PC-3 (cell line): ENCODE measurements at regions not wholly inside any gene's neighbourhood (a gene's known extent, or its start where the extent isn't known, plus 50 kb on each side); places are given as distances from the start of the nearest gene placed in this dataset.

Experiments
- CTCF ChIP-seq: fragments of 300-600 bp; sonication (generic); conservative IDR thresholded peaks from 2 replicates; pipeline ENCODE4 v1.5.1; 2017; ENCODE audit warnings: antibody characterized with exemption, low read depth, mild to moderate bottlenecking, low read length
- EZH2 ChIP-seq: fragments of 300-600 bp; sonication (generic); IDR thresholded peaks from one replicate; pipeline ENCODE4 v1.6.1; 2017; ENCODE audit warnings: antibody characterized with exemption, mild to moderate bottlenecking, low read length; ENCODE audit not compliant: unreplicated experiment
- EZH2phosphoT487 ChIP-seq: fragments of 300-600 bp; sonication (generic); IDR thresholded peaks from 2 replicates; pipeline ENCODE4 v1.6.1; 2018; ENCODE audit warnings: mild to moderate bottlenecking, antibody characterized with exemption, low read length, borderline replicate concordance

DNA sequence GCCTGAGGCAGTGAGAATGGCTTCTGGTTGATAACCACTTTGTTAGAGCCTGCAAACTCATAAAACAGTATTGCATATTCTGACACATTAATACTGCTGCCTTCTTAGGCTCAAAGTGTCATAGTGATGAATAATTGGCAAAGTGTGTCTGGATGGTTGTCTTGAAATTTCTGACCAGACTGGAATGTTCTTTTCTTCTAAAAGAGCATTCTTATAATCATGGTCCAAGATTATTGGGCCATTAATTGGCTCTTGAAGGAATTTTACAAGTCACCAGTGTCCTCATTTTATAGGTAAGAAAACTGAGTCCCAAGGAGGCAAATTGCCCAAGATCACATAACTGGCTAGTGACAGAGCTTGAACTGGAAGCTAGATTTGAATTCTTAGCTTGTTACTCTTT lies 111.7 kb downstream of the PCSK1 start:
- no peak for TF ChIP-seq CTCF
- no peak for TF ChIP-seq EZH2
- no peak for TF ChIP-seq EZH2phosphoT487
